A549 (cell line): ENCODE measurements at regions not wholly inside any gene's neighbourhood (a gene's known extent, or its start where the extent isn't known, plus 50 kb on each side); places are given as distances from the start of the nearest gene placed in this dataset.

ENCODE experiments used
- CTCF ChIP-seq: fragments of >200 bp; sonication (Bioruptor Twin); formaldehyde crosslinking; IDR thresholded peaks from 3 replicates; pipeline ENCODE4 v1.5.1; 2016
- EP300 ChIP-seq, 2 experiments: fragments of >200 bp; sonication (Bioruptor Twin); formaldehyde crosslinking; IDR thresholded peaks; 2 replicates in 1 of 2; 3 replicates in 1 of 2; pipeline ENCODE4 v1.6.1; 2016 to 2017
- KDM1A ChIP-seq: fragments of 200-600 bp; sonication (generic); IDR thresholded peaks from 2 replicates; pipeline ENCODE4 v1.6.1; 2016; ENCODE audit warnings: low read depth, mild to moderate bottlenecking
- MAX ChIP-seq: IDR thresholded peaks from 2 replicates; pipeline ENCODE4 v1.6.1; 2012
- REST ChIP-seq: fragments of 200-600 bp; sonication (generic); IDR thresholded peaks from 2 replicates; pipeline ENCODE4 v1.6.1; 2016; ENCODE audit warnings: antibody characterized with exemption, mild to moderate bottlenecking, moderate library complexity
- RFX5 ChIP-seq: fragments of 450-650 bp; IDR thresholded peaks from 2 replicates; pipeline ENCODE4 v1.7.1; 2014; ENCODE audit warnings: antibody characterized with exemption, mild to moderate bottlenecking, moderate library complexity
- SMC3 ChIP-seq: fragments of >200 bp; sonication (Bioruptor Twin); formaldehyde crosslinking; IDR thresholded peaks from 3 replicates; pipeline ENCODE4 v1.6.1; 2018; ENCODE audit warnings: inconsistent platforms

GRCh38 chr1:96059276-96059675, 662.3 kb upstream of the PTBP2 start:
- TF ChIP-seq RFX5 (no peak), CTCF (no peak), MAX (no peak), KDM1A (no peak), REST (no peak), EP300 (IDR thresholded peaks at IDR 0.05) (no peak), SMC3 (no peak)
